PC-3 (cell line): ENCODE measurements at regions not wholly inside any gene's neighbourhood (a gene's known extent, or its start where the extent isn't known, plus 50 kb on each side); places are given as distances from the start of the nearest gene placed in this dataset.

ENCODE experiments used
- EZH2phosphoT487 ChIP-seq: fragments of 300-600 bp; sonication (generic); IDR thresholded peaks from 2 replicates; pipeline ENCODE4 v1.6.1; 2018; ENCODE audit warnings: mild to moderate bottlenecking, antibody characterized with exemption, low read length, borderline replicate concordance
- TF ChIP-seq, protein P1 (sequence below): fragments of 300-600 bp; sonication (generic); conservative IDR thresholded peaks from 2 replicates; pipeline ENCODE4 v1.5.1; 2017; ENCODE audit warnings: antibody characterized with exemption, low read depth, mild to moderate bottlenecking, low read length

DNA sequence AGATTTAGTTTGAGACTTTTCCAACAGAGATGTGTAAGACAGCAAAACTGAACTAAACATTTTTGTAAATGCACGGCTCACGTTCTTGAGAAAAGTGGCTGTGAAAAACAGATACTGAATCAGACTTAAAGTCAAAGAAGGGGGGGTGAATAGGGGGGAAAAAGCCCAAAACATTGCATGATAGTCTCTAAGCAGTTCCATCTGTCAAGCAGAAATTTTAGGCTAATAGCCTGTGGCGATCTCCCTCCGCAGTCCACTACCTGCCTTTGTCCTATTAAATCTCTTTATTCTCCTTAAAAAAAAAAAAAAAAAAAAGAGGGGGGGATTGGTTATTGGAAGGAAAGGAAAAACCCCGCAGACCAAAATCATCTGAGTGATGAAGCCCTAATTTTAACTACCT is 217.6 kb upstream of the NFIA start:
- TF ChIP-seq, protein P1, sequence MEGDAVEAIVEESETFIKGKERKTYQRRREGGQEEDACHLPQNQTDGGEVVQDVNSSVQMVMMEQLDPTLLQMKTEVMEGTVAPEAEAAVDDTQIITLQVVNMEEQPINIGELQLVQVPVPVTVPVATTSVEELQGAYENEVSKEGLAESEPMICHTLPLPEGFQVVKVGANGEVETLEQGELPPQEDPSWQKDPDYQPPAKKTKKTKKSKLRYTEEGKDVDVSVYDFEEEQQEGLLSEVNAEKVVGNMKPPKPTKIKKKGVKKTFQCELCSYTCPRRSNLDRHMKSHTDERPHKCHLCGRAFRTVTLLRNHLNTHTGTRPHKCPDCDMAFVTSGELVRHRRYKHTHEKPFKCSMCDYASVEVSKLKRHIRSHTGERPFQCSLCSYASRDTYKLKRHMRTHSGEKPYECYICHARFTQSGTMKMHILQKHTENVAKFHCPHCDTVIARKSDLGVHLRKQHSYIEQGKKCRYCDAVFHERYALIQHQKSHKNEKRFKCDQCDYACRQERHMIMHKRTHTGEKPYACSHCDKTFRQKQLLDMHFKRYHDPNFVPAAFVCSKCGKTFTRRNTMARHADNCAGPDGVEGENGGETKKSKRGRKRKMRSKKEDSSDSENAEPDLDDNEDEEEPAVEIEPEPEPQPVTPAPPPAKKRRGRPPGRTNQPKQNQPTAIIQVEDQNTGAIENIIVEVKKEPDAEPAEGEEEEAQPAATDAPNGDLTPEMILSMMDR, result no peak
- TF ChIP-seq EZH2phosphoT487, result no peak
